ENCODE measurements at regions not wholly inside any gene's neighbourhood (a gene's known extent, or its start where the extent isn't known, plus 50 kb on each side); places are given as distances from the start of the nearest gene placed in this dataset.

DNA sequence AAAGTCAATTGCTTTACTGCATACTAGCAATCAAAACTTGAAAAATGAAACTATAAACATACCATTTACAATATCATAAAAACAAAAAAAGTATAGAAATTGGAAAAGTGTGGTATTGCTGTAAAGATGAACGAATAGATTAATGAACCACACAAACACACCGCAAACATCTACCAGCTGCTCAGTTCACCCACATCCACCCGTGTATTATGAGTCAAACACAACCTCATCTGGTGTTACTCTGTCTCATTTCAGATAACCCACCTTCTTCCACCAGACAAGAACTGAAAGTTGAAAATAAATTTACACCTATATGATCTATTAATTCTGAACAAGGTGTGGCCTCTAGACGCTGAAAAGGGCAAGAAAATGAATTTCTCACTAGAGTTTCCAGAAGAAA, 53.3 kb downstream of the BLID start:
- no peak for DNase-seq

GRCh38 chr11:122059565-122059964, 56.5 kb downstream of the BLID start:
- DNase-seq: no peak

- DNase-seq: no peak
Observed at GRCh38 chr11:122050021-122050690, 65.9 kb downstream of the BLID start.

- no peak for DNase-seq
Observed at GRCh38 chr11:122048401-122048800, 67.6 kb downstream of the BLID start.

- no peak for DNase-seq
Observed at GRCh38 chr11:122046846-122047245, 69.2 kb downstream of the BLID start.

GRCh38 chr11:122046438-122046837, 69.6 kb downstream of the BLID start:
- DNase-seq: no peak

DNA sequence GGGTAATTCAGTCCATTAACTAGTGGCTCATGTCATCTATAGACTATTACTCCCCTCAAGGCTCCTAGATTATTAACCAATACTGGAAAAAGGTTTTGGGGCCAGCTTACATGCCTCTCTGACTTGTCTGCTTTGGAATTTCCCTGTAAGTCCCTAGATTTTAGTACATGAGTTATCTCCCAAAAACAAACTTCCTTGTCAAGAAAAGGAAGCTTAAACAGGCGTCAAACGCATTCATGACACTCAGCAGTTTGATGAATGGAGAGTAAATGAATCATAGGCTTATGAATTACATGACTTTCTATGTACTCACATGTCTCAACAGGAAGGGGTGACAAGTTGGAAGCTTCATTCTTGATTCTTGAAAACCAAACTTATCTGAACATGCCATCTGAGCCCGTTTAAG, 70.8 kb downstream of the BLID start:
- no peak for DNase-seq

- no peak for DNase-seq
Observed at GRCh38 chr11:122044086-122044485, 71.9 kb downstream of the BLID start.

- no peak for DNase-seq
Observed at GRCh38 chr11:122042981-122043380, 73.0 kb downstream of the BLID start.

DNA sequence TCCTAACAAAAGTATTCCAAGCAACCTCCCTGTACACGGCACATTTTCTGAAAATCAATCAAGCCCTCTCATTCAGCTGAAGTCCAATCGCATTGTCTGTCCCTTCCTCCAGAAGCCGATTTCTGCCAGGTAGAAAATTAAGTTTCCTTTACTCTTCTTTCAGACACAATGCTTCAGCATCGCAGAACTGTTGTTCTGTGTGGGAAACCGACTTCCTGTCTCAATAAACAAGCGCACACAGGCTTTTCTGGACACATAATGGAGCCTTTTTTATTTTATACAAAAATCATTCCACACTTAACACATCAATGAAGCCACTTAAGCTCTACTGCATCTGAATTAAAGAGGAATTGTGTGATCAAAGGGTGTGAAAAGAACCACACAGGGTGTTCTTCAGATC, 75.6 kb downstream of the BLID start:
- DNase-seq: no peak

- no peak for DNase-seq
Observed at GRCh38 chr11:122038543-122038942, 77.5 kb downstream of the BLID start.

GRCh38 chr11:122037911-122038310, 78.1 kb downstream of the BLID start:
- no peak for DNase-seq

DNA sequence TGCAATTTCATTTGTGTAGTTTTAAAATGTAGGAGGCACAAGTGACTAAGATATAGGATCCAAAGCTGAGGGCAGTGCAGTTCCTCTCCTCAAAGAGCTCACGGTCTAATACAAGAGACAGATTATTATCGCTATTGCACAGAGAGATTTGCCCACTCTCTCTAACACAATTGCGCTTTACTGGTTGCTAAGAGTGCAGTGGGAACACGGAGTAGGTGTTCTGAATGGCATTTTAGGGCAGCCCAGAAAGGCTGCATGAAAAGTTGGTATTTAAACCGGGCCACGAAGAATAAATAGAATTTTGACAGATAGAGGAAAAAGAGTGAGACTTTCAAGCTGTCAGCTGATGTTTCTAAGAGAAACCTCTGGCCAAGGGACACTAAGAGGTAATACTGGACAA, 79.5 kb downstream of the BLID start:
- no peak for DNase-seq

DNA sequence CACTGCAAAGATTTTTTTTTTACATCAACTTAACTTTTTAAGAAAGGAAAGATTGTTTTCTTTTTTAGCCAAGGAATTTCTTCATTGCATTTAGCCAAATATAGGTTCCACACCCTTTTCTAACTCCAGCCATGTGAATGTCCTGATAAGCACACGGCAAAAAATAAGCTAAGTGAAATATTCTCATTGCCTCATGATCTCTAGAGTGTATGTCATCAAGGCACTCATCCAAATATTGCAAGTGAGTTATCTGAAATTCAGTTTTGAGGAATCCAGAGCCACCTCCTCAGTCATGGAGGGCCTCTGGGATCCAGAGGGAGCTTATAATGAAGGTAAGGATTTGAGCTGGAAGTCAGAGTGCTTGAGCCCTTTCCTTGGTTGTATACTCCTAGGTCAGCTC, 80.0 kb downstream of the BLID start:
- DNase-seq: no peak

- DNase-seq: no peak
Observed at GRCh38 chr11:122033631-122034030, 82.4 kb downstream of the BLID start.

- no peak for DNase-seq
Observed at GRCh38 chr11:122033193-122033592, 82.8 kb downstream of the BLID start.

DNA sequence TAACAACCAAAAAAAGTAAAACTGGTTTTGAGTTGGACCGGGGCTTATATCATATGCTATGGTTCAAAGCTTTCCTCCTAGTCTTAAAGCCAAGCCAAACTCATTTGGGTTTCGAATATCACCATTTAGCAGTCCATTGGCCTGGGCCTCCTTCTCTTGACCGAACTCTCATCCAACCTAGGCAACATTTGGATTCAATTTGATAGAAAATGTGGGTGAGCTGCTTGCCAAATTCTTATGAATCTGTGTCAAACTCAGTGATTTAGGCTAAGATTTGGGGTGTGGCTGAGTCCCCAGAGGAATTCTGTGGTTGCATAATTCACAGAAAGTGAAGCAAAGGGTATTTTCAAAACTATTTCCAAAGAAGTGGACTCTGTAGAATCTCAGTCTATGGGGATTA, 83.7 kb downstream of the BLID start:
- DNase-seq: no peak

DNA sequence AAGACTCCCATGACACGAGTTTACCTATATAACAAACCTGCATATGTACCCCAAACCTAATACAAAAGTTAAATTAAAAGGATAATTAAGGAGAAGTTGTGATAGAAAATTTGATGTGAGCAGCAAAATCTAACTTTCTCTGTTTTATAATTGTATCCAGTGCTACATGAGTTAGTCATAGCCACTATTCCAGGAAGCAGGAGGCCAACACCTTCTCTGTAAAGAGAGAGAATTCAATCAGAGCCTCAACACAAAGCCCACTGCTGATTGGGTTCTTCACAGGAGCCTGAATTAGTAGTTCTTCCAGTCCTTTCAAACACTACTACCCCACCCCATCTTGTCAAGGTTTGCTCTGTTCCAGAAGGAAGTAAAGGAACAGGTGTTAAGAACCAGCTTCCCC, 84.2 kb downstream of the BLID start:
- DNase-seq: no peak

DNA sequence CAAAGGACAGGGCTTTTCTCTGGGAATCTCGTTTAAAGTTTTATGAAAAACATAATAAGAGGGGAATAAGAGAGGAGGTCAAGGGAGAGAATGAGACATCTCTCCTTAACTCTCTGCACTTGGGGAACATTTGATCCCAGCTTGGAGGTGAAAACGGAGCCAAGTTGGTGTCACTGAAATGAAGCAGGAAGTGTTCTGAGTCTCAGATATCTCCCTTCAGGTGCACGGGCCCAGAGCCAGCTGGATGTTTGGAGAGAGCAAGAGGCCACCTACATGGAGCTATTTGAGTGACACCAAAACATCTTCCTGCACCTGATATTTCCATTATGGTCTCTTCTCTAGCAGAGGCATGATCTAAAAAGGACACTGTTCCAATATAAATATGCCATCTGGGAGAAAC, 85.7 kb downstream of the BLID start:
- DNase-seq: no peak

DNA sequence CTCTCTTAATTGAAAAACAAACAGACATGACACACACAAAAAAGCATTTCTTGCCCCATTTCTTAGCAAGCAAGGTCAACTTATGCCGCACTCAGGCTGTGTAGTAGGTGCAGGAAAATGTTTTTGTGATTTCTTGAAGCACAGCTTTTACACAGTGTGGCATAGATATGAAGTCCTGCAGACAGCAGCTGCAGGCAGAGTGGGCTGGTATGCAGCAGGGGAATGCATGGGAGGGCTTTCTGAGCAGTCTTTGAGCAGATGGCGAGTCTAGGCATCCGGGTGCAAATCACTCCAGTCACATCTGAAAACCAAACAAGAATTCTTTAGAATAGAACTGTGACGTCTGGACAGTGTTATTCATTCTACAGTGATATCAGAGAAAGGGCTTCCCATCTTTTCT, 87.5 kb downstream of the BLID start:
- no peak for DNase-seq

GRCh38 chr11:122028036-122028435, 88.0 kb downstream of the BLID start:
- DNase-seq: no peak

DNA sequence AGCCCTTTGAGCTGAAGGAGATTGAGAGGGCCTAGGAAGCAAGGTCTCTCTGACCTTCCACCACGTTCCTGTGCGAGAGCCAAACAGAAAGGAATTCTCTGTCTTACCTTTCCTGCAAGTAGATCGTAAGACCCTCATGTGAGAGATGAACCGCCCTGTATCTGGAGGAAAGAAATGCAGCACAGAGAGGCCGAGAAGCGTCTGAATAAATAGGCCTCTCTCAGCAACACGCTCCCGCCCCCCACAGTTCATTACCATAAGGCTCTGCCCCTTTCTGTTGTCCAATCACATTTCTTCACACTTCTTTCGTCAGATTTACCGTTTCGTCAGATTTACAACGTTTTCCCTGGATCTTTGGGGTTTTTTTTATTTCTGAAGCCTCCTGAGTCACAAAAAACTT, 90.3 kb downstream of the BLID start:
- DNase-seq: no peak

GRCh38 chr11:122024278-122024677, 91.7 kb downstream of the BLID start:
- DNase-seq: no peak

- DNase-seq: no peak
Observed at GRCh38 chr11:122023614-122024250, 92.3 kb downstream of the BLID start.

DNA sequence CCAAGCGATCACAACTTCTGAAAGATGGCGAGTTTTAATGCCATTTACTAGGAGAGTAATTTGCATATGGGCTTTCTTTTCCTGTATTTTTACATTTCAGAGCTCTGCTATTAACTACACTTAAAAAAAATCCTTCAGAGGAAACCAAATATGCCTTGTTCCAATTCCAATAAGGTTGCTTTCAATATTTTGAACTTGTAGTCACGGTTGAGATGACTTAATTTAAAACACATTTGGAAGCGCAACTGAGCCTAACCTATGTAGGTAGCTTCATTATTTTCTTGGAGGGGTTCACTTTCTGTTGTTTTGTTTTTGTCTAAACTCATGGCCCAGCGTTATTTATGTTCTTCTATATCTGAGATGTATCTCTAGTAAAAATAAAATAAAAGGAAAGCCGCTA, 93.4 kb downstream of the BLID start:
- no peak for DNase-seq
